Hematopoietic multipotent progenitor cell (in vitro differentiated cells): ENCODE measurements at regions not wholly inside any gene's neighbourhood (a gene's known extent, or its start where the extent isn't known, plus 50 kb on each side); places are given as distances from the start of the nearest gene placed in this dataset.
"Not testable (repeated sequence)": the region's sequence is repeated elsewhere in the genome, so short reads cannot be mapped to it uniquely, and the experiment has no call there.

Experiments
- DNase-seq, 3 donors: peaks; one replicate each; pipeline ENCODE4 v3.0.0-alpha.2; 2011 to 2015; ENCODE audit warnings: low read depth in 2 of 3, low spot score in 2 of 3

GRCh38 chr3:13228169-13228568 lies 154.9 kb upstream of the IQSEC1 start:
- not testable (repeated sequence) for DNase-seq

DNA sequence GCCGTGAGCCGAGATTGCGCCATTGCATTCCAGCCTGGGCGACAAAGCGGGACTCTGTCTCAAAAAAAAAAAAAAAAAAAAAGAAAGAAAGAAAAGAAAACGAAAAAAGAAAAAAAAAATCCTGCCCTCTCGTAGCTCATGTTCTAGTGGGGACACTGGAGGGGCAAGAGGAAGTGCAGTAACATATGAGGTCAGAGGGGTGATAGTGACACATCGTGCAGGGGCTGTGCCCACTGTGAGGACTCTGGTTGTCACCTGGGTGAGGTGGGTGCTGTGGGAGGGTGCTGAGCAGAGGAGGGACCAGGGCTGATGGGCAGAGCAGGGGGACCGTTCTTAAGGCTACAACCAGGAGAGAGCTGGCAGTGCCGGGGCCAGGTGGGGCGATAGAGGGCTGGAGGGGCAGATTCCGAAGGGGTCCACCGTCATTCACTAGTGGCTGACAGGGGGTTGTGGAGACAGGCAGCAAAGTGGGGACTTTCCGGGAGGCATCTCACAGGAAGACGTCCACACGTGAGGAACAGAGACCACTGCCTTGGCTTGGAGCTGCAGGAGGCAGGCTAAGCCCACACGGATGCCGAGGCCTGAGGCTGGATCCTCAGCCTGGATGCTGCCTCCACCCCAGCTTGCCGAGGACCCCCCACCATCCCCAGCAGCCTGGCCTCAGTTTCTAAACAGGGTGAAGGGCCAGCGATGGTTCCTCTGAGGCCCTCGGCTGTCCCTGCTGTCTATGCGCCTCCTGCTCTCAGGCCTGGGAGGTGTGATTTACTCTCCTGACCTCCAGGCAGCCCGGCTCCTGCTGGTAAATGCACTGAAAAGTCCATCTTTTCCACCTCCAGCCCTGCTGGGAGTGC lies 154.3 kb upstream of the IQSEC1 start:
- no peak for DNase-seq

GRCh38 chr3:13224967-13225366 lies 151.7 kb upstream of the IQSEC1 start:
- DNase-seq: no peak

- DNase-seq: no peak
Measured at GRCh38 chr3:13223574-13224237, 150.5 kb upstream of the IQSEC1 start.

DNA sequence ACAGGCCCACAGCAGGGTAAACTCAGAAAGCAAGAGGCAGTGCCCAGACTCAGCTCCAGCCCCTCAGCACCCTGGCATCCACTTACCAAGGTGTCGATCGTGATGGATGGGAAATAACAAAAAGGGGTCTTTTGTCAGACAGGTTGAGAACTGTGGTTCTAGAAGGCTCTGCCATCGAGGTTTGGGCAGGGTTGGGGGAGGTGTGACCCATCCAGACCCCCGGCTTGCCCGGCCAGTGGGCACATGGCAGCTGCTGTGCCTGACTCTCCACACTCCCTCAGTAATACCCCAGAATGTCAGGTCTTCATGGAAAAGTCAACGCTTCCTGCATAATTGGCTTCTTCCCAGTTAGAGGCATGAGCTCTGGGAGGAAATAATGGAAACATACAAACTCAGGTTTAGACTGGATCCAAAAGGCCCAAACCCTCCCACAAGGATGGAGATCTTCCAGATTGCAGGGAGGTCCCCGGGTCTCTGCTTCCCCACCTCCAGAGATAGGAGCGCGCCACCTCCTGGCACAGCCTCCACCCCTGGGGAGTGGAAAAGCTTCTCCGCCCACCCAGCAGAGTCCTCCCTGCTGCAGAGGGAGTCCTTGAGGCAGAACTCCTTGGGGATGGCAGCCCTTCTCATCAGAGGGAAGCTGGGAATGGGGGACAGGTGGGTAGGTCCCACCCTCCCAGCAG lies 149.8 kb upstream of the IQSEC1 start:
- DNase-seq: no peak

- DNase-seq: no peak
Measured at GRCh38 chr3:13222131-13222530, 148.9 kb upstream of the IQSEC1 start.

GRCh38 chr3:13221491-13222061 lies 148.3 kb upstream of the IQSEC1 start:
- DNase-seq: no peak

DNA sequence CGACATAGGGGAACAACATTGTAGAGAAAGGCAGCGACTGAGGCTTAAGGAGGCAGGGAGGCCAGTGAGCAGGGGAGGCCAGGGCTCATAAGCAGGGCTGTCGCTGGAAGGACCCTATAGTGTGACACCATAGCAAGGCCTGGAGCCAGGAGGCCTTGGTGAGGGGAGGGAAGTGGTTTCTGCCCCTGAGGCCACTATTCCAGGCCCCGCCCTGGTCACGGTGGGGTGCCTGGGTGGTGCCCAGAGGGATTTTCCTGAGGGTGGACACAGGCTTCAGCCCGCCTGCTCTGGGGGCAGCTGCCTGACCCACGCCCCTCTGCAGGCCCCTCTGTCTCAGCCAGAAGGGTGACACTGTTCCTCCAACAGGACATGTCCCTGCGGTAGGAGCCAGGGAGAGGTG lies 147.8 kb upstream of the IQSEC1 start:
- DNase-seq: no peak

DNA sequence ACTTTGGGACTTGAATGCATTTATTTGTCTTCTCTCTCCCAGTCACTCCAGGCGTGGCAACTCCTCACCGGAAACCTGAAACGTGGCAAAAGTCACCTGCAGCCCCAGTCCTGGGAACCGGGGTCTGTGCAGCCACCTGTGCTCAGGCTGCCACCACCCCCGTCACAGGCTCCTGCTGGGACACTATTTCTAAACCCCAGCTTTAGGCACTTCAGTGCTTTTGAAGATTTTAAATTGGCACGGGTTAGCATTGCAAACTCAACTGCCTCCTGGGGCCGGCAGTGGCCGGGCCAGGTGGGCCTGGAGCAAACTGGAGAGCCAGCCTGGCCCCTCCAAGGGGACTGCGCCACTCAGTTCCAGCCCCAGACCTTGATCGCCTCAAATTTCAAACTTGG lies 146.7 kb upstream of the IQSEC1 start:
- DNase-seq: no peak

DNA sequence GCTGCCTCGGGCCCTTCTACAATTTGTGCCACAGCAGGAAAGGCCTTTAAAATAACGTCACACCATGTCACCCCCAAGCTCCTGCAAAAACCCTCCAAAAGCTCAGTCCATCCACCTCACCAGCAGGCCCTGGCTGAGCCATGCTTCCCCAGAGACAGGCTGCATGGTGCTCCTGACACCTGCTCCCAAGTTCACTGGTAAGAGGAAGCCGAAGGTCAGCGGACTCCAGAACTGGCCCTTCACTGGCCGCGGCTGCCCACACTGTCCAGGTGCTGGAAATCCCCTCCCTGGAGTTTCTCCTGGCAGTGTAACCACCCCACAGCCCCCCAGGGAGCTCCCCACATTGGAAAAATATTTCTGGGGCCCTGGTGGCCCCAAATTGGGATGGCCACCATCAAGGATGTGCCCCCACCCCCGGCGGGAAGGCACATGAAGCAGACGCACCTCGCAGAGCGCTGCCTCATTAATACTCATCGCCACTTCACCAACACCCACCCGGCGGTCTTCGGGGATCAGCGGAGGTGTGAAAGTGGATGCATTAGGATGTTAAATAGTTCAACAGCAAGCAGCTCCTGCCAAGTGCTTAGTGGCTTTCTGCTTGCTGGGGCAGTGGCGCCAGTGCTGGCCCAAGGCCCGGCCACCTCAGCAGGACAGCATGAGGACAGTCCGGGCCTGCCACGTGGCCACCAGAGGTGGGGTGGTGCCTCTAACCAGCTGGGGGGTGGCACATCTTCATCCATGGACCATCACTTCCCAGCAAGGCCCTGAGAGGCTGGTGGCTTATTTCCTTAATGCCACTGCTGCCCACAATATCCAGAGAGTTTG lies 146.1 kb upstream of the IQSEC1 start:
- no peak for DNase-seq

DNA sequence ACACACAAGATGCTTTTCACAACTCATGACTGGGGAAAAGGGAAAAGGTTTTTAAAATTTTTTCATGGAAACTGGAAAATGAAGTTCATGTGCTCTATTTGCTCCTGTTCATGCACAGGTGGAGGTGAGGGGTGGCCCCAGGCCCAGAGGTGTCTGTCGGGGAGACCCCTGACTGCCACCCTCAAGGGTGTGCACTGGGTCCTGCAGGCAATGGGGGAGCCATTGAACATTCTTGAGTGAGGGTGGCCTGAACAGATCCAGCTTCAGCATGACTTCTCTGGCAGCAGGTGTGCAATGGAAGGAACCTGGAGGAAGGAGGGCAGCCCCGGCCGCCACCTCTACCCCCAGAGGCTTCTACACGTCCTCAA lies 145.3 kb upstream of the IQSEC1 start:
- DNase-seq: no peak

- DNase-seq: no peak
Measured at GRCh38 chr3:13217736-13218540, 144.7 kb upstream of the IQSEC1 start.

DNA sequence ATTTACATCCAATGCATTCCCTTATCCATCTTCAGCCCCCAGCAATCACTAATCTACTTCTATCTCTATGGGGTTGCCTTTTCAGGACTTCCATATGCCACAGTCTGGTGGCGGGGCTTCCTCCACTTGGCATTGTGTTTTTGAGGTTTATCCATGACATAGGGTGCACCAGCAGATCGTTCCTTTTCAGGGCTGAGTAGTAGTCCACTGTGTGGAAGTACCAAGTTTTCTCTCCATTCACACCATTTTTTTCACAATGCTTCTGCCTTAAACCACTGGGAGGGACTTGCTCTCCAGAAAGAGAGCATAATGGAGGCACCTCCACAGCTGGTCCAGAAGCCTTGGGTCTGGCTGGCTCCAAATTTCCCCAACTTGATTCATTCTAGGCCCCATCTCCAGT lies 144.0 kb upstream of the IQSEC1 start:
- DNase-seq: no peak

DNA sequence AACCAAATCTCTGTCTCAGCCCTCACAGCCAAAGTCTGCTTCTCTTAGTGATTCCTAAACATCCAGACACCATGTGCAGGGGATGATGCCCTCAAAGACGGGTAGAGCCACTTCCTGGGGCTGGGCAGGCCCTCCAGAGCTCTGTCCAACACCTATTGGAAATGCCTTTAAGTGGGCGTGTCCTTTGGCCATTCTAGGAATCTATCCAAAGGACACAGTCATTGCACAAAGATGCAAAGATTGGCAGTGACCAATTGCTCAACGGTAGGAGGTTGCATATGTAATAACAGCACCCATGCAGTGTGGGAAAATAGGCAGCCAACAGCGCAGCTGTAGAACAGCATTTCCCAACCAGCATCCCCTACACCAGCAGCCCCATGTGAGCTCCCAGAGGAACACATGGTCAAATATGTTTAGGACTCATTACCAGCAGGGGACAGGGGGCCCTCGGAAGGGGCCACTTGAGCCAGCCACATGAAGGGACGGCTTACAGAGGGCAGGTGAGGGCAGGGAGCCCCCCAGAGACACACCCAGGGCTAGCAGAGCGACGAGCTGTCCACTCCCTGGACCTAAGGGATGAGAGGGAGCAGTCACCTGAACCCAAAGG lies 142.8 kb upstream of the IQSEC1 start:
- DNase-seq: no peak

GRCh38 chr3:13214847-13215472 lies 141.7 kb upstream of the IQSEC1 start:
- DNase-seq: no peak

DNA sequence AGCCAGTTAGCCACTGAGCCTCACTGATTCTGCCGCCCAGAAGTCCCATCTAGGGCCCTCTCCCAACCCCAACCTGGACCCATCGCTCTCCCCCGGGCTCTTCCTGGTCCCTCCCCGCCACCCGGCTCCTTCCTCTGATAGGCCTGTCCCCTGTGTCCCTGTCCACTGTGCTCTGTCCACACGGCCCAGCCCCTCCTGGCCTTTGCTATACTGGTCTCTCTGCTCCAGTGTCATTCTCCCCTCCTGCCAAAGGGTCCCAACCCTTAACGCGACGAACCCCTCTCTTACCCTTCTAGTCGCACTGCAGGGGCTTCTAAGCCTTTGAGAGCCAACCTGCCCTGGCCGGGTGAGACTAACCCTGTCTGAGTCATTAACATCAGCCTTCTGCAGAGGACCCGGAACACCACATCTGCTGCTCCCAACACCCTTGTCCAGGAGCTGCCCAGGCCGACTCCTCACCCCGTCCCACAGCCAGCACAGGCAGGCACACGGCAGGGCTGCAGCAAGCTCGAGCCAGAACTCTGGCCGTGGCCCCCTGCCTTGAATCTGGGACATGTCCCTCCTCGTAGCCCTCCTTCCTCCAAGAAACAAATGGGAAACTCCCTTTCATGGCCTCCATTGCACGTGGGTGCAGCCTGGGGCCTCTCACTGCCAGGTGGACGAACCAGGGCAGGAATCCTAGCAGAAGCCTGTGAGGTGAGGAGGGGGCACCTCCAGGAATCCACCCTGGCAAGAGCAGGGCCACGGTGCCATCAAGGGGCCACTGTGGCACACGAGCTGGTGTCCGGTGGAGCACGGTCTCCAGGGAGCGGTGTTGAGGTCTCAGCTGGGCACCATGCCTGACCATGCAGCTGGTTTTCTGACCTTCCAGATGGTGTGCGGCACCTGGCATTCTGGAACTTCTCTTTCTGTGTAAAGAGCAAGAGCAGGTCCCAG lies 140.9 kb upstream of the IQSEC1 start:
- no peak for DNase-seq

- no peak for DNase-seq
Measured at GRCh38 chr3:13213490-13213889, 140.3 kb upstream of the IQSEC1 start.
